ENCODE measurements at regions not wholly inside any gene's neighbourhood (a gene's known extent, or its start where the extent isn't known, plus 50 kb on each side); places are given as distances from the start of the nearest gene placed in this dataset.

GRCh38 chrX:125786316-125786715 lies 379.8 kb downstream of the DCAF12L2 start:
- no peak for DNase-seq (ENCODE audit: low spot score)

GRCh38 chrX:125791787-125792186 lies 374.3 kb downstream of the DCAF12L2 start:
- no peak for DNase-seq (ENCODE audit: low spot score)

GRCh38 chrX:125810856-125811255 lies 355.2 kb downstream of the DCAF12L2 start:
- DNase-seq (ENCODE audit: low spot score), result no peak

GRCh38 chrX:125826080-125826479 lies 340.0 kb downstream of the DCAF12L2 start:
- no peak for DNase-seq (ENCODE audit: low spot score)

- no peak for DNase-seq (ENCODE audit: low spot score)
These were observed 339.2 kb downstream of the DCAF12L2 start for GRCh38 chrX:125826774-125827451.

- DNase-seq (ENCODE audit: low spot score), result no peak
These were observed 319.8 kb downstream of the DCAF12L2 start for GRCh38 chrX:125846271-125846670.

- no peak for DNase-seq (ENCODE audit: low spot score)
These were observed 315.4 kb downstream of the DCAF12L2 start for GRCh38 chrX:125850693-125851092.

GRCh38 chrX:125883169-125883568 lies 282.9 kb downstream of the DCAF12L2 start:
- no peak for DNase-seq (ENCODE audit: low spot score)

- no peak for DNase-seq (ENCODE audit: low spot score)
These were observed 271.1 kb downstream of the DCAF12L2 start for GRCh38 chrX:125894947-125895346.

- DNase-seq (ENCODE audit: low spot score), result no peak
These were observed 270.6 kb downstream of the DCAF12L2 start for GRCh38 chrX:125895518-125895917.

GRCh38 chrX:125926295-125926694 lies 239.8 kb downstream of the DCAF12L2 start:
- DNase-seq (ENCODE audit: low spot score), result no peak

GRCh38 chrX:125940985-125941384 lies 225.1 kb downstream of the DCAF12L2 start:
- no peak for DNase-seq (ENCODE audit: low spot score)

GRCh38 chrX:125947501-125947900 lies 218.6 kb downstream of the DCAF12L2 start:
- DNase-seq (ENCODE audit: low spot score), result no peak

- no peak for DNase-seq (ENCODE audit: low spot score)
These were observed 213.1 kb downstream of the DCAF12L2 start for GRCh38 chrX:125952973-125953372.

- DNase-seq (ENCODE audit: low spot score), result no peak
These were observed 212.3 kb downstream of the DCAF12L2 start for GRCh38 chrX:125953814-125954213.

- DNase-seq (ENCODE audit: low spot score), result no peak
These were observed 211.9 kb downstream of the DCAF12L2 start for GRCh38 chrX:125954236-125954635.

GRCh38 chrX:125977851-125978250 lies 188.2 kb downstream of the DCAF12L2 start:
- DNase-seq (ENCODE audit: low spot score), result no peak

- DNase-seq (ENCODE audit: low spot score), result no peak
These were observed 167.7 kb downstream of the DCAF12L2 start for GRCh38 chrX:125998432-125998831.

GRCh38 chrX:126027229-126027628 lies 138.9 kb downstream of the DCAF12L2 start:
- no peak for DNase-seq (ENCODE audit: low spot score)

- no peak for DNase-seq (ENCODE audit: low spot score)
These were observed 136.1 kb downstream of the DCAF12L2 start for GRCh38 chrX:126030021-126030420.

- DNase-seq (ENCODE audit: low spot score), result no peak
These were observed 102.1 kb downstream of the DCAF12L2 start for GRCh38 chrX:126063984-126064383.

GRCh38 chrX:126064901-126065541 lies 101.1 kb downstream of the DCAF12L2 start:
- no peak for DNase-seq (ENCODE audit: low spot score)
